ENCODE measurements at regions not wholly inside any gene's neighbourhood (a gene's known extent, or its start where the extent isn't known, plus 50 kb on each side); places are given as distances from the start of the nearest gene placed in this dataset.
"Not testable (repeated sequence)": the region's sequence is repeated elsewhere in the genome, so short reads cannot be mapped to it uniquely, and the experiment has no call there.

DNA sequence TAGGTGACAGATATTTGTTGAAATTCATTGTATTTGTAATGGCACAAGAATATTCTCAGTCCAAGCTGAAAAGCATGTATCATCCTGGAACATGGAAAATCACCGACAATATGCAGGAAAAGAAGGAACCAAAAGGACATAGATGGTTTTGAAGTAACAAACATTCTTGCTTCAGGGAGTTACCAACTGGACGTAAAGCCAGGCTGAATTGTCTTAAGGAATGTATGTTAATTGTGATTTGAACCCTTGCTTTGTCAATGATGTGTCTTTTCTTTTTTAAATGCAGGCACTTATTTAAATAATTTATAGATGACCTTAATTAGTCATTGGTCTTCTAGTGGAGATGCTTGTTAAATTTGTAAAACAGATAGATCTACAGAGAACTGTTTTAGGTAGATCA is 489.4 kb upstream of the ZP4 start:
- no peak for TF ChIP-seq EZH2phosphoT487 (IDR thresholded peaks at IDR 0.05; ENCODE audit: borderline replicate concordance)
- TF ChIP-seq, protein P1, sequence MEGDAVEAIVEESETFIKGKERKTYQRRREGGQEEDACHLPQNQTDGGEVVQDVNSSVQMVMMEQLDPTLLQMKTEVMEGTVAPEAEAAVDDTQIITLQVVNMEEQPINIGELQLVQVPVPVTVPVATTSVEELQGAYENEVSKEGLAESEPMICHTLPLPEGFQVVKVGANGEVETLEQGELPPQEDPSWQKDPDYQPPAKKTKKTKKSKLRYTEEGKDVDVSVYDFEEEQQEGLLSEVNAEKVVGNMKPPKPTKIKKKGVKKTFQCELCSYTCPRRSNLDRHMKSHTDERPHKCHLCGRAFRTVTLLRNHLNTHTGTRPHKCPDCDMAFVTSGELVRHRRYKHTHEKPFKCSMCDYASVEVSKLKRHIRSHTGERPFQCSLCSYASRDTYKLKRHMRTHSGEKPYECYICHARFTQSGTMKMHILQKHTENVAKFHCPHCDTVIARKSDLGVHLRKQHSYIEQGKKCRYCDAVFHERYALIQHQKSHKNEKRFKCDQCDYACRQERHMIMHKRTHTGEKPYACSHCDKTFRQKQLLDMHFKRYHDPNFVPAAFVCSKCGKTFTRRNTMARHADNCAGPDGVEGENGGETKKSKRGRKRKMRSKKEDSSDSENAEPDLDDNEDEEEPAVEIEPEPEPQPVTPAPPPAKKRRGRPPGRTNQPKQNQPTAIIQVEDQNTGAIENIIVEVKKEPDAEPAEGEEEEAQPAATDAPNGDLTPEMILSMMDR (conservative IDR thresholded peaks at IDR 0.05; ENCODE audit: low read length) = no peak
- Histone ChIP-seq H3K4me3 (ENCODE audit: low read length, poor library complexity, severe bottlenecking) (no peak overlapping the region), H3K9me2 (replicated peaks; ENCODE audit: low read depth, low read length) (no peaks in the 10 kb centered on the region), H3K4me1 (ENCODE audit: insufficient read depth, low read length, poor library complexity, severe bottlenecking) (no peaks in the 10 kb centered on the region), H3K79me2 (ENCODE audit: insufficient read depth, low read length) (no peaks in the 10 kb centered on the region), H3K4me2 (ENCODE audit: low read depth, low read length, poor library complexity, severe bottlenecking) (no peak overlapping the region), H3K27me3 (ENCODE audit: insufficient read depth, low read length, poor library complexity, severe bottlenecking) (no peaks in the 10 kb centered on the region), H3K9me3 (ENCODE audit: insufficient read depth, low read depth, low read length) (no peaks in the 10 kb centered on the region), H3K9ac (ENCODE audit: low read depth, low read length, poor library complexity, severe bottlenecking) (no peak overlapping the region), H3K36me3 (ENCODE audit: insufficient read depth, low read length) (no peaks in the 10 kb centered on the region), H3F3A (ENCODE audit: low read depth) (no peaks in the 10 kb centered on the region), H4K20me1 (ENCODE audit: insufficient read depth, low read length, poor library complexity, severe bottlenecking) (no peaks in the 10 kb centered on the region), H2AFZ (ENCODE audit: low read length) (no peak overlapping the region)

DNA sequence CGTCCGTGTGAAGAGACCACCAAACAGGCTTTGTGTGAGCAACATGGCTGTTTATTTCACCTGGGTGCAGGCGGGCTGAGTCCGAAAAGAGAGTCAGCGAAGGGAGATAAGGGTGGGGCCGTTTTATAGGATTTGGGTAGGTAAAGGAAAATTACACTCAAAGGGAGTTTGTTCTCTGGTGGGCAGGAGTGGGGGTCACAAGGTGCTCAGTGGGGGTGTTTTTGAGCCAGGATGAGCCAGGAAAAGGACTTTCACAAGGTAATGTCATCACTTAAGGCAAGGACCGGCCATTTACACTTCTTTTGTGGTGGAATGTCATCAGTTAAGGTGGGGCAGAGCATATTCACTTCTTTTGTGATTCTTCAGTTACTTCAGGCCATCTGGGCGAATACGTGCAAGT is 488.7 kb upstream of the ZP4 start:
- not testable (repeated sequence) for H2AFZ ChIP-seq (ENCODE audit: low read length); H3F3A ChIP-seq (ENCODE audit: low read depth); H3K9me3 ChIP-seq (ENCODE audit: insufficient read depth, low read depth, low read length); H3K36me3 ChIP-seq (ENCODE audit: insufficient read depth, low read length); H4K20me1 ChIP-seq (ENCODE audit: insufficient read depth, low read length, poor library complexity, severe bottlenecking); H3K4me3 ChIP-seq (ENCODE audit: low read length, poor library complexity, severe bottlenecking); H3K79me2 ChIP-seq (ENCODE audit: insufficient read depth, low read length); H3K9ac ChIP-seq (ENCODE audit: low read depth, low read length, poor library complexity, severe bottlenecking); H3K27me3 ChIP-seq (ENCODE audit: insufficient read depth, low read length, poor library complexity, severe bottlenecking); H3K4me2 ChIP-seq (ENCODE audit: low read depth, low read length, poor library complexity, severe bottlenecking); H3K4me1 ChIP-seq (ENCODE audit: insufficient read depth, low read length, poor library complexity, severe bottlenecking); H3K9me2 ChIP-seq (replicated peaks; ENCODE audit: low read depth, low read length)

DNA sequence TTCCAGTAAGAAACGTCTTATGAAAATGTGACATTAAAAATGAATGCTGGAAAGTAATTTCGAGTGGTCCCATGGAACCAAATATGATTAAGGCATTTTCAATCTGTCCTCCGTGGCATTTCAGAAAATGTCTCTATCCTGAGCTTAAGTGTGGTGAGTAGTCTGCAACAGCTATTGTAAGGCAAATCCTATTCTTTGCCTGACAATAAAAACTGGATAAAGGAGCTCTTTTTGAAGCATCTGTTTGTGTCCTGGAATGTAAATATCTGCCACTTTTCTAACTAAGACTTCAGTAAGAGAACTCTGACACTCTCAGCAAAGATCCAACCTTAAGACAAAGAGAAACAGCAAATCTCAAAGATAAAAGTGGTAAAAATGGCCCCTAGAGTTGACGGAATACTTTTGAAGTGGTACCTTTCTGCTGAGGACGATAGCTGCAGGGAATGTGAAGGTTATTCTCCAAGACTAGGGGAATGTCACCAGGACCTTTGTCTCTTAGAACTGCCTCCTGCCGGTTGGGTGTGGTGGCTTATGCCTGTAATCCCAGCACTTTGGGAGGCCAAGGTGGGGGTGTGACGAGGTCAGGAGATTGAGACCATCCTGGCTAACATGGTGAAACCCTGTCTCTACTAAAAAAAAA is 486.7 kb upstream of the ZP4 start:
- Histone ChIP-seq H3F3A (ENCODE audit: low read depth) (no peaks in the 10 kb centered on the region), H3K36me3 (ENCODE audit: insufficient read depth, low read length) (no peaks in the 10 kb centered on the region), H3K9ac (ENCODE audit: low read depth, low read length, poor library complexity, severe bottlenecking) (no peak overlapping the region), H3K79me2 (ENCODE audit: insufficient read depth, low read length) (no peaks in the 10 kb centered on the region), H3K27me3 (ENCODE audit: insufficient read depth, low read length, poor library complexity, severe bottlenecking) (no peaks in the 10 kb centered on the region), H3K9me3 (ENCODE audit: insufficient read depth, low read depth, low read length) (no peaks in the 10 kb centered on the region), H2AFZ (ENCODE audit: low read length) (no peak overlapping the region), H3K4me1 (ENCODE audit: insufficient read depth, low read length, poor library complexity, severe bottlenecking) (no peaks in the 10 kb centered on the region), H4K20me1 (ENCODE audit: insufficient read depth, low read length, poor library complexity, severe bottlenecking) (no peaks in the 10 kb centered on the region), H3K9me2 (replicated peaks; ENCODE audit: low read depth, low read length) (no peaks in the 10 kb centered on the region), H3K4me3 (ENCODE audit: low read length, poor library complexity, severe bottlenecking) (no peak overlapping the region), H3K4me2 (ENCODE audit: low read depth, low read length, poor library complexity, severe bottlenecking) (no peak overlapping the region)
- TF ChIP-seq EZH2phosphoT487 (IDR thresholded peaks at IDR 0.05; ENCODE audit: borderline replicate concordance) = no peak
- TF ChIP-seq, protein P1 (conservative IDR thresholded peaks at IDR 0.05; ENCODE audit: low read length) = no peak

DNA sequence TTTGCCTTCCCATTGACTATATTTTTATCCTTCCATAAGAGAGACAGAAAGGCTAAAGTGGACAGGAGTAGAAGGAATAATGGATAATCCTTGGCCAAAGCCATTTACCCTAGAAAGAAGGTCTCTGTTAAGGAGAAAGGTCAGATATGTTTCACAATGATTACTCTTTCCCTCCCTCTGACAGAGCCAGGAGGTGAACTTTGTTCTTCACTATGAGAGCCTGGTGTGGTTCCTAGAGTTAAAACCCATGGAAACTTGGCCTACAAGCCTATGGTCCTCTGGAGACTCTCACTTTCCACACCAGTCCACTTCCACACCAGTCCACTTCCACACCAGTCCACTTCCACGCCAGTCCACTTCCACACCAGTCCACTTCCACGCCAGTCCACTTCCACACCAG is 479.9 kb upstream of the ZP4 start:
- H3K4me2 ChIP-seq (ENCODE audit: low read depth, low read length, poor library complexity, severe bottlenecking) = no peak overlapping the region
- H2AFZ ChIP-seq (ENCODE audit: low read length) = no peak overlapping the region
- TF ChIP-seq, protein P1 (conservative IDR thresholded peaks at IDR 0.05; ENCODE audit: low read length) = no peak
- TF ChIP-seq EZH2phosphoT487 (IDR thresholded peaks at IDR 0.05; ENCODE audit: borderline replicate concordance) = no peak
- no peaks in the 10 kb centered on the region for H3K9me3 ChIP-seq (ENCODE audit: insufficient read depth, low read depth, low read length)
- H3K4me1 ChIP-seq (ENCODE audit: insufficient read depth, low read length, poor library complexity, severe bottlenecking) = no peaks in the 10 kb centered on the region
- H4K20me1 ChIP-seq (ENCODE audit: insufficient read depth, low read length, poor library complexity, severe bottlenecking) = no peaks in the 10 kb centered on the region
- no peaks in the 10 kb centered on the region for H3K36me3 ChIP-seq (ENCODE audit: insufficient read depth, low read length)
- H3K79me2 ChIP-seq (ENCODE audit: insufficient read depth, low read length) = no peaks in the 10 kb centered on the region
- no peaks in the 10 kb centered on the region for H3F3A ChIP-seq (ENCODE audit: low read depth)
- H3K9me2 ChIP-seq (replicated peaks; ENCODE audit: low read depth, low read length) = no peaks in the 10 kb centered on the region
- no peak overlapping the region for H3K4me3 ChIP-seq (ENCODE audit: low read length, poor library complexity, severe bottlenecking)
- H3K9ac ChIP-seq (ENCODE audit: low read depth, low read length, poor library complexity, severe bottlenecking) = no peak overlapping the region
- H3K27me3 ChIP-seq (ENCODE audit: insufficient read depth, low read length, poor library complexity, severe bottlenecking) = no peaks in the 10 kb centered on the region
